Tibial artery (tissue), 4 donors: ENCODE measurements at regions not wholly inside any gene's neighbourhood (a gene's known extent, or its start where the extent isn't known, plus 50 kb on each side); places are given as distances from the start of the nearest gene placed in this dataset.

ENCODE experiments used
- DNase-seq, 2 donors: peaks; one replicate each; pipeline ENCODE4 v3.0.0-alpha.2; 2019
- H3K27ac ChIP-seq, 2 donors: fragments of 200-600 bp; sonication (generic) in 1 of 2; 1 replicate in 1 of 2; 2 replicates in 1 of 2; pipeline ENCODE4 v1.5.1; 2018 to 2019; ENCODE audit warnings: mild to moderate bottlenecking in 1 of 2
- H3K27me3 ChIP-seq, 2 donors: fragments of 200-600 bp; sonication (generic) in 1 of 2; one replicate each; pipeline versions ENCODE4 v1.5.1 to v1.6.0; 2016 to 2019
- H3K36me3 ChIP-seq, 3 donors: fragments of 200-600 bp; sonication (generic) in 2 of 3; one replicate each; pipeline ENCODE4 v1.5.1; 2016 to 2019; ENCODE audit warnings: mild to moderate bottlenecking in 2 of 3
- H3K4me1 ChIP-seq, 4 donors: fragments of 200-600 bp; sonication (generic) in 2 of 4; 1 replicate in 3 of 4; 2 replicates in 1 of 4; pipeline ENCODE4 v1.5.1; 2016 to 2019
- H3K4me3 ChIP-seq, 2 donors: fragments of 200-600 bp; sonication (generic) in 1 of 2; 1 replicate in 1 of 2; 2 replicates in 1 of 2; pipeline ENCODE4 v1.5.1; 2018 to 2019; ENCODE audit warnings: mild to moderate bottlenecking in 2 of 2
- H3K9me3 ChIP-seq, 3 donors: fragments of 200-600 bp; sonication (generic) in 1 of 3; one replicate each; pipeline ENCODE4 v1.5.1; 2016 to 2019
- intact Hi-C: fragments of 100-400 bp; cut with DNase I; formaldehyde crosslinking; loops from one replicate; pipeline ENCODE4 v1.15.0; 2023; ENCODE audit warnings: low total_unique reads
- TF ChIP-seq, protein P1 (sequence below), 2 experiments: fragments of 200-600 bp in 1 of 2; fragments of 450-650 bp in 1 of 2; IDR thresholded peaks; one replicate each; pipeline ENCODE4 v1.5.1; 2017 to 2019; ENCODE audit warnings: antibody characterized with exemption in 2 of 2, mild to moderate bottlenecking in 1 of 2, moderate library complexity in 1 of 2

DNA sequence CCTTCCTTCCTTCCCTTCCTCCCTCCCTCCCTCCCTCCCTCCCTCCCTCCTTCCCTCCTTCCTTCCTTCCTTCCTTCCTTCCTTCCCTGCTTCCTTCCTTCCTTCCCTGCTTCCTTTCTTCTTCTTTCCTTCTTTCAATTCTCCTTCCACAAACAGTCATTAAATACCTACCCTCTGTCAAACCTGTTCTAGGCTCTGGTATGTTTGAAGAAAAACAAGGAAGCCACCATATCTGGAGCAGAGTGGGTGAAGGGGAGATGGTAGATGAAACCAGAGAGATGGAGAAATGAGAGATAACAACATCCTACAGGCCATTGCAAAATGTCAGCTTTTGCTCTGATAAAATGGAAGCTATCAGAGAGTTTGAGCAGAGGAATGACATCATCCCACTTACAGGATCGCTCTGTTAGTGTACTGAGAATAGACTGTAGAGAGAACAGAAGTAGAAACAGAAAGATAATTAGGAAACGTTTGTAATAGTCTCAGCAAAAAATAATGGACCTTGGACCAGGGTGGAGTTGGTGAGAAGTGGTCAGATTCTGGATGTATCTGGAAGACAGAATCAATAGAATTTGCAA is 334.0 kb downstream of the STIM2 start:
- intact Hi-C loops = no loop called here
- no peaks in the 10 kb centered on the region for H3K36me3 ChIP-seq
- no peaks in the 10 kb centered on the region for H3K4me1 ChIP-seq
- H3K9me3 ChIP-seq = no peaks in the 10 kb centered on the region
- H3K27ac ChIP-seq = no peak overlapping the region
- no peak overlapping the region for H3K4me3 ChIP-seq
- no peaks in the 10 kb centered on the region for H3K27me3 ChIP-seq
- DNase-seq = no peak
- TF ChIP-seq, protein P1, sequence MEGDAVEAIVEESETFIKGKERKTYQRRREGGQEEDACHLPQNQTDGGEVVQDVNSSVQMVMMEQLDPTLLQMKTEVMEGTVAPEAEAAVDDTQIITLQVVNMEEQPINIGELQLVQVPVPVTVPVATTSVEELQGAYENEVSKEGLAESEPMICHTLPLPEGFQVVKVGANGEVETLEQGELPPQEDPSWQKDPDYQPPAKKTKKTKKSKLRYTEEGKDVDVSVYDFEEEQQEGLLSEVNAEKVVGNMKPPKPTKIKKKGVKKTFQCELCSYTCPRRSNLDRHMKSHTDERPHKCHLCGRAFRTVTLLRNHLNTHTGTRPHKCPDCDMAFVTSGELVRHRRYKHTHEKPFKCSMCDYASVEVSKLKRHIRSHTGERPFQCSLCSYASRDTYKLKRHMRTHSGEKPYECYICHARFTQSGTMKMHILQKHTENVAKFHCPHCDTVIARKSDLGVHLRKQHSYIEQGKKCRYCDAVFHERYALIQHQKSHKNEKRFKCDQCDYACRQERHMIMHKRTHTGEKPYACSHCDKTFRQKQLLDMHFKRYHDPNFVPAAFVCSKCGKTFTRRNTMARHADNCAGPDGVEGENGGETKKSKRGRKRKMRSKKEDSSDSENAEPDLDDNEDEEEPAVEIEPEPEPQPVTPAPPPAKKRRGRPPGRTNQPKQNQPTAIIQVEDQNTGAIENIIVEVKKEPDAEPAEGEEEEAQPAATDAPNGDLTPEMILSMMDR (IDR thresholded peaks at IDR 0.05) = no peak

DNA sequence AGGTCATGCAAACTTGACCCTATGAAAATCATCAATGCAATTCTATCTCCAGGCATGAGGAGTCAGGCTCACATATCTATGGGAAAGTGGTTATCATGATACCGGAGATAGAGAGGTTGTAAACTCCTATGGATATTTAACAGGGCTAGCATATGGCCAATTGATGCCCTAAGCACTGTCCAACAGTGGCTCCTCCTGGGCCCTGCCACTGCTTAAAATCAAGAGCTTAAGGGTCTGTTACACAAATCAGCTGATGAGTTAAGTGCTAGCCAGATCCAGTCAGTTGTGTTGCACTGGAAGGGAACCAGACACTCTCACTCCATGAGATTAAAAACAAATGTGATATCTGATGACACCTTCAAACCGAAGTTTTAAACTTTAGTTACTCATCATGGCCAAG is 337.6 kb downstream of the STIM2 start:
- H3K27me3 ChIP-seq = no peaks in the 10 kb centered on the region
- no peaks in the 10 kb centered on the region for H3K4me1 ChIP-seq
- intact Hi-C loops = no loop called here
- H3K27ac ChIP-seq = no peak overlapping the region
- H3K9me3 ChIP-seq = no peaks in the 10 kb centered on the region
- no peaks in the 10 kb centered on the region for H3K36me3 ChIP-seq
- H3K4me3 ChIP-seq = no peak overlapping the region
- no peak for DNase-seq
- TF ChIP-seq, protein P1 (IDR thresholded peaks at IDR 0.05) = no peak

DNA sequence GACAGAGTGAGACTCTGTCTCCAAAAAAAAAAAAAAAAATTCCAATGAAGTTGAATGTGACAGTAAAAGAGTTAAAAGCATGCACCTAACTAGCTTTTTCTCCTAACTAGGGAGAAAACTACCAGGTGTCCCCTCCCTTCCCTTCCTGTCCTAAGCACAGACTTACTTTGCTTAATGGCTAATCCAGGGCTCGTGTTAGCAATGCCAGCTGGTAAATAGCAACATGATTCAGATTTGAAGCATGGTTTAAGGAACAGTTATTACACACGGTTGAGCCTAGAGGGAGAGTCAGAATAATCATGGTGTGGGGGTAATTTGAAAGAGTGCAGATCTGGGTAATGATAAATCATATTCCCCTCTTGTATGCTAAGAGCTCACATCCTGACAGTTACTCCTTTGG is 338.3 kb downstream of the STIM2 start:
- no peaks in the 10 kb centered on the region for H3K36me3 ChIP-seq
- TF ChIP-seq, protein P1 (IDR thresholded peaks at IDR 0.05) = no peak
- intact Hi-C loops = no loop called here

DNA sequence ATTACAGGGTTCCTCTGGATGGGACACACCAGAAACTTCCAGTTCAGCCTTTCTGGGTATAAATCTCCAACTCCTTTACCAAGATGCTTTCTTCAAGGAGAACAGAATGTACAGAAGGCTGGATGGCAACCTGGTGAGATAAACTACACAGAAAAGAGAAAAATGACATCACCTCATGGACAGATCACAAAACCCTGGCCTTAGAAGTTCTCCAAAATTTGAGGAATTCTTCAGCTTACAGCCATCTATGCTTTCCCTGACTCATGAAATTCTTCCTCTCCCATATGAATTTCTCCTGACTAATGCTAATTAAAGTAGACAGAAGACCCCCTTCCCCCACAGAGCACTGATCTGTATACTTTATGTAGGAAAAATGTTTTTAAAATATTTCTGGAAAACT is 345.4 kb downstream of the STIM2 start:
- TF ChIP-seq, protein P1 (IDR thresholded peaks at IDR 0.05) = no peak
- no peaks in the 10 kb centered on the region for H3K4me1 ChIP-seq

More for the DNA sequence above, 338.3 kb downstream of the STIM2 start:
- no peak overlapping the region for H3K27ac ChIP-seq
- DNase-seq = no peak
- H3K4me3 ChIP-seq = no peak overlapping the region
- no peaks in the 10 kb centered on the region for H3K4me1 ChIP-seq
- no peaks in the 10 kb centered on the region for H3K27me3 ChIP-seq
- H3K9me3 ChIP-seq = no peaks in the 10 kb centered on the region

DNA sequence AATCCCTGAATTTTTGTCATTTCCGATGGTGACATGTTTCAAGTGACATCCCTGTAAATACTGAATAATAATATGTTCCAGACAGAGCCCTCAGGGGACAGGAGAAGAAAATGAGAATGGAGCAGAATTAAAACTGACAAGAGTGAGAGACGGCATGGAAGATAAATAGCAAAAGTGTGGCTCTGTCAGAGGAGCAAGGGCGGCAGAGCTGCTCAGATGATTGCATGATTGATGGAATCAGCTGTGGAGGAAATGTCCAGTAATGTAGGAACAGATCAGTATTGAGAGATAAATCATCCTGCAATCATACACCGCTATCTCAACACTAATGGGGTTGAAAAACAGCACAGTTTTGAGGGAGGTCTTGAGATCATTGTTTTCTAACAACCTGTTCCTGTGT is 350.3 kb downstream of the STIM2 start:
- Histone ChIP-seq H3K27ac (no peak overlapping the region), H3K36me3 (no peaks in the 10 kb centered on the region), H3K4me1 (no peaks in the 10 kb centered on the region), H3K9me3 (no peaks in the 10 kb centered on the region), H3K4me3 (no peak overlapping the region), H3K27me3 (no peaks in the 10 kb centered on the region)
- intact Hi-C loops = no loop called here
- TF ChIP-seq, protein P1 (IDR thresholded peaks at IDR 0.05) = no peak
- no peak for DNase-seq

More for the DNA sequence above, 345.4 kb downstream of the STIM2 start:
- no peak overlapping the region for H3K4me3 ChIP-seq
- no peak for DNase-seq
- intact Hi-C loops = no loop called here
- H3K9me3 ChIP-seq = no peaks in the 10 kb centered on the region
- H3K27me3 ChIP-seq = no peaks in the 10 kb centered on the region
- no peak overlapping the region for H3K27ac ChIP-seq
- no peaks in the 10 kb centered on the region for H3K36me3 ChIP-seq

DNA sequence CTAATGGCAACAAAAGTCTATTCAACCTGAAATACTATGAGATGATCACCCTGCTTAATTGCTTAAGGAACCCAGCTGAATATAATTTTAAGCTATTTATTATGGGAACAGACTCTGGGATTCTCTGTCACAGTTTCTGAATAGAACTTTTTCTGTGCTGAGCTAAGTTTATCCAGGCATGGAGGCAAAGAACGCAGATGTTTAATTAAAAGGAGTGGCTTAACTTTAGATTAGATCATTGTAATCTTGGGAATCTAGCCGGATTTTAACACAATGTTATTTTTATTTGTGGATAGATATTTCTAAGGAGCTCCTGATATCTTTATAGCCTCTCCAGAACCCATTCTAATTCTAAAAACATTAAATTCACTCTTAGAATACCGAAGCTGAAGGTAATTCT is 353.4 kb downstream of the STIM2 start:
- Histone ChIP-seq H3K27ac (no peak overlapping the region), H3K27me3 (no peaks in the 10 kb centered on the region), H3K9me3 (no peaks in the 10 kb centered on the region), H3K4me3 (no peak overlapping the region), H3K4me1 (no peaks in the 10 kb centered on the region), H3K36me3 (no peaks in the 10 kb centered on the region)
- intact Hi-C loops = no loop called here
- TF ChIP-seq, protein P1 (IDR thresholded peaks at IDR 0.05) = no peak
- no peak for DNase-seq
